ENCODE measurements at regions not wholly inside any gene's neighbourhood (a gene's known extent, or its start where the extent isn't known, plus 50 kb on each side); places are given as distances from the start of the nearest gene placed in this dataset.

DNA sequence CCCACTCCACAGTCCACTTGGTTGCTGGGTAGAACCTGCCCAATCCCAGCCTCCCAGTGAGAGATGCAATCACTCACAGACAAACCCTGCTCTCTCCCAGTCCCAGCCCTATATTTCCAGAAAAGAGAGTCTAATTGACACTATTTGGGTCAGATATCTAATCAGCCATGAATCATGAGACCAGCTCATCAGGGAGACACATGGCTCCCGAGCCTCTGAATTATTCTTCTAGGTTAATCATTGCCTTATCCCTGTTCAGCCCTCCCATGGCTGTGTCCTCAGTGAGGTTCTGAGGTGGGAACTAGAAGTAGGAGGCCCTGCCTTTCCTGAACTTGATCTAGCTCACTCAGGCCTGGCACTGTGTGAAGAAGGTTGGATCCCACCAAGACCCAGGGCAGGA lies 49.9 kb upstream of the ZC3H12A start:
- DNase-seq (ENCODE audit: extremely low read depth, low read depth): no peak
- no peak for TF ChIP-seq CTCF (IDR thresholded peaks at IDR 0.05; ENCODE audit: low read depth, low read length)
